ENCODE measurements at regions not wholly inside any gene's neighbourhood (a gene's known extent, or its start where the extent isn't known, plus 50 kb on each side); places are given as distances from the start of the nearest gene placed in this dataset.
A peak's percentile ranks its signal among the peaks of the same experiment; 100 is the strongest.
"Not testable (repeated sequence)": the region's sequence is repeated elsewhere in the genome, so short reads cannot be mapped to it uniquely, and the experiment has no call there.

DNA sequence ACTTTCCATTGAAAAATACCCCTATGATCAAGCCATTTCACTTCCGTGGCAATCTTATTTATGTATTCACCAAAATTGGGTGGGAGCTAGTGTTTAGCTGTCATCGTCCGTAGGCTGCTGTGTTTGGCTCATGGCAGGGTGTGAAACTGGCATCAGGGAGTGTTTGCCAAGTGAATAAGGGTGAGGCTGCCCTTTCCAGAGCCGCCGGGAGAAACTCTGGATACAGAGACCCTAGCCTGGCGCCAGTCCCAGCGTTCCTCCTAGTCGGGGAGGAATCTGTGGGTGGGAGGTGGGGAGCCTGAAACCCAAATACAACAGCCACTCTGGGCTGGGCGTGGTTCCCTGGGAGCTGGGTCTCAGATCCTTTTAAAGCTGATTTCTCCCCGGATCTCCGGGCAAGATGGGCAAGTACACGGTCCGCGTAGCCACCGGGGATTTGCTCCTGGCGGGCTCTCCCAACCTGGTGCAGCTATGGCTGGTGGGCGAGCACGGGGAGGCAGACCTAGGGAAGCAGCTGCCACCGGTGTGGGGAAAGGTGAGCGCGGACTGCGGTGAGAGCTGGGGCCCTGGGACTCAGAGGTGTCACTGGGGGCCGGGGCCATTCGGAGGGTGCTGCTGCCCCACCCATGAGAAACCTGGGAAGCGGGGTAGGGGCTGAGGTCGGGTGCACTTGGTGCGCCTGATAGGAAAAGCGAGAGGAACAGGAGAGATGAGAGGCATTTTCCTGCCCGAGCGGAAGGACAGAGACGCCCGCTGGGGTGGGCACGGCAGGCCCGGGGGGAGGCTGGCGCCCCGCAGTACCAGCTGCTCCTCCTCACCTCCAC lies 62.1 kb upstream of the TEKT1 start:
- no peak for DNase-seq (ENCODE audit: low read depth)

DNA sequence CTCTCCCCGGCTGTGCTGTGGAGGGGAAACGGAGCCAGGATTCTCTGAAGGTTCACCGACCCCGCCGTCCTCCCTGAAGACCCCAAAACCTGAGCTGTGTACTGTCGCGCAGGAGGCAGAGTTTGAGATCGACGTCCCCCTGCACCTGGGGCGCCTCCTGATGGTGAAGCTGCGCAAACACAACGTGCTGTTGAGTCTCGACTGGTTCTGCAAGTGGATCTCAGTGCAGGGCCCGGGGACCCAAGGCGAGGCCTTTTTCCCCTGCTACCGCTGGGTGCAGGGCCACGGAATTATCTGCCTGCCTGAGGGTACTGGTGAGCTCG lies 62.6 kb upstream of the TEKT1 start:
- DNase-seq (ENCODE audit: low read depth), result no peak

DNA sequence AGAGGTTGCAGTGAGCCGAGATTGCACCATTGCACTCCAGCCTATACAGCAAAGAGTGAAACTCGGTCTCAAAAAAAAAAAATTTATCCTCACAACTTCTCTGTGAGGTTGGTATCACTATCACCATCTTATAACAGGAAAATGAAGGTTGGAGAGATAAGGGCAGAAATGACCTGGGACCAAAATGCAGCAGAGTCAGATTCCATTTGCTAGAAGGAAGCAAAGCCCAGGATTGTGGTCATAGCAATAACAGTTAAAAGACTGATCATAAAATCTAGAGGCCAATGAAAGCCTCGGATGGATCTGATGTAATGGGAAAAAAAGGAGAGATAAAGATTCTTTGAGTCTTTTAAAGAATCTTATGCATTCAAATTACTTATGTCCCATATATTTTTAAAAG lies 69.6 kb upstream of the TEKT1 start:
- DNase-seq (ENCODE audit: low read depth), result no peak

DNA sequence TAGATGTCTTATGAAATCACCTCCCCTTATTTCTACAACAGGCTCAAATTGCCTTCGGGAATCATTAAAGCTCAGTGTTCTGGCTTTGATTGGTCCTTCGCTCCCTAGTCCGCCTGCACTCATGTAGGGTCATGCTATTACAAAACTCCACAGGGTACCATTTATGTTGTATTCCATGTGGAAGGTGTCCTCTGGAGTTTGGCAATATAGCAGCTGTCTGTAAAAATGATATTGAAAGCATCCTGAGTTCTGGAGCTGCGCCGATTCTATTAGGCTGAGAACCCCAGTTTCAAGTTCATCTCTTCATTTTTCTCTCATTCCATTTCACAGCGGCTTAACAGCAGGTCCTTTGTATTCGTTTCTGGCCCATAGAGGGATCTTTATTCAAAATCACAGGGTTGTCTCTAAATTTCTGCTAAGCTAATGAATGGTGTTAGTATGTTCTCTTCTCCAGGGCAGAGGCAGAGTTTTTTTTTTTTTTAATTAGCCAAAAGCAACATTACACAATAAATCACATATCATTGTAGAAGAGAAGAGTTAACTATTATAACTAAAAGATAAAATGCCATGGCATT lies 71.9 kb upstream of the TEKT1 start:
- DNase-seq (ENCODE audit: low read depth), result no peak

DNA sequence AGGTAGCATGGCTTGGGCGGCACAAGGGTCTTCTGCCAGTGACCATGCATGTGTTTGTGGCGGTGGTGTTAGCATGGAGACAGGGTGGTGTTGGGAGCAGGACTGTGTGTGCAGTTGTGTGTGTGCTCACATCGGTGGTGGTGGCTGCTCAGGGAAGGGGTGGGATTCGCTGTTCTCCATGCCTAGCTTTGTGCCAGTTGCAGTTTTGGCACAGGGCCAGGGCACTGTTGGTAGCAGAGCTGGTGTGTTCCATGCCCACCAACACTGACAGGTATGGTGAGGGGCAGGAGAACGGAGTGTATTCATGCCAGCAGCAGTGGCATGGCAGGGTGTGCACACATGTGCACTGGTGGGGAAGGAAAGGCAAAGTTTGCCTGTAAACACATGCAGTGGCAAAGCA lies 77.3 kb upstream of the TEKT1 start:
- no peak for DNase-seq (ENCODE audit: low read depth)

DNA sequence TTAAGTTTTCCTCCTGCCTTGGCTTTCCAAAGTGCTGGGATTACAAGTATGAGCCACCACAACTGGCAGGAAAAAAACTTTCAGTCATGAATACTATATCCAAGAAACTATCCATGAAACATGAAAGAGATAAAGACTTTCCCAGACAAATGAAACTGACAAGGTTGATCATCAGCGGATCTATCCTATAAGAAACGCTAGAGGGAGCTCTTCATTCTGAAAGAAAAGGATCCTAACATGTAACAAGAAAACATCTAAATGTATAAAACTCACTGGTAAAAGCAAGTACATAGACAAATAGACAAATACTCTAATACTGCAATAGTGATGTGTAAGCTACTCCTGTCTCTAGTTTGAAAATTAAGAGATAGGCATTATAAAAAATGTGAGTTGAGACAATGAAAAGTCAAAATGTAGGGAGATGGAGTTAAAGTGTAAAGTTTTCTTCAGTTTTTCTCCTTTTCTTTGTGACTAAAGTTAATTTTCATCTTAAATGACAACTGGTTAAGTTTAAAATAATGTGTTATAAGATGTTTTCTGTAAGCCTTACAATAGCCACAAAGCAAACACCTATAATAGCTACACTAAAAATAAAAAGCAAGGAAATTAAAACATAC lies 79.6 kb upstream of the TEKT1 start:
- no peak for DNase-seq (ENCODE audit: low read depth)

DNA sequence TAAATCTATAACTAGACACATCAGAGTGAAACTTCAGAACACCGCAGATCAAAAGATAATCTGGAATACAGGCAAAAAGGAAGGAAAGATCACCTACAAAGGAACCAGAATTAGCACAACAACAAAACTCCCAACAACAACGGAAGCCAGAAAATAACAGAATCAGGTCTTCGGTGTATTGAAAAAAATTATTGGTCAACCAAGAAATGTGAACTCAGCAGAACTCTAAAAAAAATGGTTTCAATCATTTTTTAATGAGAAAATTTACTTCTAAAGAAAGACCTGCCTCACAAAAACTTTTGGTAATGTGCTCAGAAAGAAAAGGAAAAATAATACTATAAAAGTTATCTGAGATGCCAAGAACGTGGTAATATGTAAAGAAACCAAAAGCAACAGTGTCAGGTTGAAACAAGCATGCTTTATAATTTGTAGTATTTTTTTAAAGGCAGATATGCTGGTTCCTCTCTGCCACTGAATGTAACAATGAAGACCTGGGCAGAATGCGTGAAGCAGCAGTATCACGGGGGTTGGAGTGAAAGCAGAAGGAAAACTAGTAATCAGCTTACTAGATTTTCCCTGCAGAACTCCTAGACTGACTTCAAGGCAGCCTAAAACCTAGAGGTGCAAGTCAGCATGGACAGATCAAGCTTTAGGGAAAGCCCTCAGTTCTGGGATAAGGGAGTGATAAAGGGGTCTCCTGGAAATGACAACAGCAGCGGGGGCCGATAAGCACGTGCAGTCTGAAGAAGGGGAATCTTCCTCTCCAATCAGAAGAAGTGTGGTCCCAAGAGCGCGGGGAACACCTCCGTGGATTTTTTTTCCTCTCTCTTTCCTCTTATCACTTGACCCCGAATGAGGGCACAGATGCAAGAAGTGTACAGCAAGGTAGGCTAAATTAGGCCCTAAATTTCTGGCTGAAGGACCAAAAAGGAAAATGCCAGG lies 80.9 kb upstream of the TEKT1 start:
- DNase-seq (ENCODE audit: low read depth), result no peak

DNA sequence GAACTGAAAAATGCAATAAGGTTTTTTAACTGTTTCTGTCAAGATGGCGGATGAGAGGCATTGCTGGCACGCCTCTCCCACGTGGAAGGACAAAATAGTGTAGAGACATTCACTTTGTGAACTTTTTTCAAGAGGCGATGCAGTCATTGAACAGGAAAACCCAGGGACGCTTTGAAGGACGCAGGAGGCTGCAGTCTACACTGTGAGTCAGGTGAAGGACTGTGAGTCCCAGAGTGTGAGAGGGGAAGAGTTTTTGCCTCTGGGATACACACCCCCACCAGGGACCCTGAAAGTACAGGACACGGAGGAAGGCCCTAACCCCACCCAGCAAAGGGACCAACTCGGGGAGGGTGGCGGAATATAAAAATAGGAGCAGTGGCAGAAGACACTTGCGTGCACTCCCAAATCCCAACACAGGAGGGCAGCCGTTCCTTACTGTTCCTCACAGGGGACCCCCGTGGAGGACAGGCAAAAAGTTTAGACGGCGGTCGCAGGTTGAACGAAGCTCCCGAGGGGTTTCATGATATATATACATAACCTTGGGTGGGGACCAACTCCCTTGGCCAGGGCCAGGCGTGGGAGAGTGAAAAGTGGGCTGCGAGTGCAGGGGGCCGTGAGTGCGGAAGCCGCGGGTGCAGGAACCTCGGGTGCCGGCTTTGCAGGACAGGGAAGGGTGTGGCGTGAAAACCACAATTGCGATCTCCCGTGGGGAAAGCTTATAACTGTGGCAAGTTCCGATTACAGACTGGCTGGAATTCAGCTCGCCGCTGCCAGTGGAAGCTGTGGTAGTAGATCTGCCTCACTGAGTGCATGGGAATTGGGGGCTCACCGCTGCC lies 82.0 kb upstream of the ALOX12 start:
- no peak for DNase-seq (ENCODE audit: low read depth)

DNA sequence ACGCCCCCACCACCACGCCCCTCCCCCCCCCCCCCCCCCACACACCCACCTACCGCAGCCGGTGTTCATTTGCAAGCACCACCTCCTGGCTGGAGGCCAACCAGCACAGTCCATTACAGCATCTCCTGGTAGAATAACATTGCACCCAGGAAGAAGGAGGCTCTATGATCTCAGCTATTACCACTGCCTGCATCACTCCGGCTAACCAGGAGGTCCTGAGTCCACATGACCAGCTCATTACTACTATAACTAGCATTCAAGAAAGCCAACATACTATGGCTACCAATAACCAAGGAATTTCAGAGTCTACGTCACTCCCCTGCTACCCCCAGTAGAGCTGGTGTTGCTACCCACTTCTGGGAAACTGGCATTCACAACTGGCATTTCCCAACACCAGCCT lies 81.1 kb upstream of the ALOX12 start:
- DNase-seq (ENCODE audit: low read depth), result no peak

DNA sequence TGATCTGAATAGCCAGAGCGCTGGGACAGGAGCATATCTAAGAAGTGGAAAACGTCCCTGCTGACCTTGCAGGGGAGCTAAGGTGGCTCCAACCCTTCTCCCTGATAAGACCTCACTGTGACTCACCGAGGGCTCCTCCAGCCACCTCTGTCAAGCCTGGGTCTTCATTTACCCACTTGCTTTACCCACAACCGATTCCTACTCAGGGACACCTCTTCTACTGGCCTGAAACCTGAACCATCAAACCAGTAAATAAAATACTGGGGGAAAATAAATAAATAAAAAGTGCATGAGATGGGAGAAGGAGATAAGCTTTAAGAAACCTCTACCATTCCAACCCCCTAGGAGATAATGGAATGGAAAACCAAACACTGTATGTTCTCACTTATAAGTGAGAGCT lies 80.2 kb upstream of the ALOX12 start:
- DNase-seq (ENCODE audit: low read depth), result no peak

DNA sequence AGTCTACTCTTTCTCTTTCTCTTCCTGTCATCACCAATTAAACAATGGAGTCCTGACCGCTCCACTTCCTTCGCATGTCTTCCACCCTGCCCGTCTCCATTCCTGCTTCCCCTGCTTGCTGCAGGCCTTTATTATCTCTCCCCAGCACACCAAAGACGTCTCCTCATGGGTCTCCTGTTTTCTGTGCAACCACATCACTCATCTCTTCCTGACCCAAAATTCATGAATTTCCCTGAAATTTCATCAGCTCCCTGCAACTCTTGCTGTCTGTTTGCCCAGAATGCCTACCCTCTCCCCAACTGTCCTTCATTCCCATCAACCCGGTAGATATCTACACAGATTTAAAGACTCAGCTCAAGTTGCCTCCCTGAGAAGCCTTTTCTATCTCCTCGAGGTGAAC lies 76.7 kb upstream of the ALOX12 start:
- no peak for DNase-seq (ENCODE audit: low read depth)

DNA sequence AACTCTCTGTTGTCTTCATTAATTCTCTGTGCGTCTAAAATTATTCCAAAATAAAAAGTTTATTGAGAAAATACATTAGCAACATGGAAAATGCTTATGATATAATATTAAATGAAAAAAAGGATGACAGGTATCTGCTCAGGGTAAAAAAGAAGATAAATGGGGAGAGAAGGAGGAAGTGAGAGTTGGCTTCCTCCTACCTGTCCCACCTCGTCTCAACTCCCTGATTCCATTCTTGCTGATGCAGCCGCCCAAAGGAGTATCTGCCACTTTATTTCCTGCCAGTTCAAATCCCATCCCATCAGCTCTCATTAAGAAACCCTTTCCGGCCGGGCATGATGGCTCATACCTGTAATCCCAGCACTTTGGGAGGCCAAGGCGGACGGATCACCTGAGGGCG lies 72.5 kb upstream of the ALOX12 start:
- DNase-seq (ENCODE audit: low read depth), result no peak

DNA sequence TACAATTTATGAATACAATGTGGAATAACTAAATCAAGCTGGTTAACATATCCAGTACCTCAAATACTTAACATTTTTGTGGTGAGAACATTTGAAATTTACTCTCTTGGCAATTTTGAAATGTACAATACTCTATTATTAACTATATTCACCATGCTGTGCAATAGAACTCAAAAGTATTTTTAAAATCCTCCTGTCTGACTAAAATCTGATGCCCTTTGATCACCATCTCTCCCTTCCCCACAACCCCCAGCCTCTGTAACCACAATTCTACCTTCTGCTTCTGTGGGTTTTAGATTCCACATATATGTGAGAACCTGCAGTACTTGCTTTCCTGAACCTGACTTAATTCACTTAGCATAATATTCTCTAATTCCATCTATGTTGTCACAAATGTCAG lies 71.6 kb upstream of the ALOX12 start:
- no peak for DNase-seq (ENCODE audit: low read depth)

DNA sequence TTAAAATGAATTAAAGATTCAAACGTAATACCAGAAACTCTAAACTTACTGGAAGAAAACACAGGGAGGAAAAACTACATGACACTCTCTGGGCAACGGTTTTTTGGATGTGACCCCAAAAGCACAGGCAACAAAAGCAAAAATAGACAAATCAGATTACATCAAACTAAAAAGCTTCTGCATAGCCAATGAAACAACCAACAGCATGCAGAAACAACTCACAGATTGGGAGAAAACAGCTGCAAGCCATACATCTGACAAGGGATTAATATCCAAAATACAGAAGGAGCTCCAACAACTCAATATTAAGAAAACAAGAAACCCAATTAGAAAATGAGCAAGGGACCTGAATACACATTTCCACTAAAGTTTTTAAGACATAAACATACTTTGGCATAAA lies 69.2 kb upstream of the ALOX12 start:
- no peak for DNase-seq (ENCODE audit: low read depth)

DNA sequence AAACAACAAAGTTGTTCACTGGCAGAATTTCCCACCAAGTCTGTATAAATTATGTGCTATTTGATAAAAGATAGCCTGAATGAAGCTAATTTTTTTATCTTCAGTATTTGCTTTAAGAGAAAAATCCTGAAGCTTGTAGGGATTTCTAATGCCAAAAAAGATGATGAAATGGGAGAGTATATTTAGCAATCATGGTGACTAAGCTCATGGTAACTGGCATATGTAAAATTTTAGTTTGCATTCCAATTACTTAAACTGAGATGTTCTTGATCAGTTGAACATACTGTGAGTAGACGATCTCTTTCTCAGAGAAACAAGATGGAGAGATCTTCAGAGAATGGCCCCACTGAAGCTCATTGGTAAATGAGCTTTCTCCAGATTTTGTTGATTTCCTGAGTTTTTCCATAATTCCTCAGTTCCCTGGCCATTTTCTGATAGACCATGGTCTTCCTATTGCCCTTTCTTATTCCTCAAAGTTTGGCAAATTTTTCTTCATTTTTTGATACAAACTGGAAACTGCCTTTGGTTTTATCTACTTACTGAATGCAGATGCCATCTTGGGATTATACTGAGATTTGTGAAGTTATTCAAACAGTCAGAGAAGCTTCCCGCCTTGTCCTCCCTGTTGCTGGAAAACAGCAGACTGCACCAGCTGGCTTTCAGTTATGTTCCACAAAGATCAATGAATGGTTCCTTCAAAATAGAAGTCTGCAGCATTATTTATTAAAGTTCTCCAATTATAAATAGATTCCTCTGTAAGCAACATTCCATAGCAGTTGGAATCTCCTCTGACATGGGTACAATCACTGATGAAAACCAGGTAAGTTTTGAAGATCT lies 68.3 kb upstream of the ALOX12 start:
- DNase-seq (ENCODE audit: low read depth), result peak; percentile 9

DNA sequence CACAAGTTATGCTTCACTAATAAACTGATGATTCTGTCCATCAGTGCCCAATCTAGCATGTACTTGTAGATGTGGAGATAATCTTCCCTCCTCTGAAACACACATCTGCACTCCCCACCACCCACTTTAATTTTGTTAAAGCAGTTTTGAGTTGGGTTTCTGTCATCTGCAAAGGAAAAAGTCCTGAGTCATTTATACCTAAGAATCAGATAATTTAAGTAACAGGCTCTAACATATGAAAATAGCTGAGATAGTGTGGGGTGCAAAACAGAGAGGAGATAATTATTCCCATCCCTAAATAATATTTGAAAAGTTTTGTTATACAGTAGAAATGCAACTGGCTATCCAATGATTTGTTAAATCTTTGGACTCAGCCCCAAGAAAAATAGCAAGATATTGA lies 67.7 kb upstream of the ALOX12 start:
- no peak for DNase-seq (ENCODE audit: low read depth)

DNA sequence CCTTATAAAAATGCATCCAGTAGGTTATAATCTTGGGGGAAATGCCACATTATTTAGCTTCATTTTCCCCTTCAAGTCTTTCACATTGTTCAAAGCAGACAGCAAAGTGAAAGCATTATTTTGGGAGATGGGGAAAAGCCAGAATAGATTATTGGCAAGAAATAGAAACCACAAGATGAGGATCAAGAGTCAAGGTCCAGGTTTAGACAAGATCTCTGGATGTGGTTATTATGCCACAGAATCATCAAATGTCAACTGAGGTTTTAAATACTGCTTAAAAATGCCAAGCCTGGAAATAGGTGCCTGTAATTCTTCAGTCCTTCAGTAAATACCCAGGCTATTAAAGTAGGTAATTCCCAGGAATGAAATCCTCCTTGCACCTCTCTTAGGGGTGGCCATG lies 65.1 kb upstream of the ALOX12 start:
- DNase-seq (ENCODE audit: low read depth), result no peak

DNA sequence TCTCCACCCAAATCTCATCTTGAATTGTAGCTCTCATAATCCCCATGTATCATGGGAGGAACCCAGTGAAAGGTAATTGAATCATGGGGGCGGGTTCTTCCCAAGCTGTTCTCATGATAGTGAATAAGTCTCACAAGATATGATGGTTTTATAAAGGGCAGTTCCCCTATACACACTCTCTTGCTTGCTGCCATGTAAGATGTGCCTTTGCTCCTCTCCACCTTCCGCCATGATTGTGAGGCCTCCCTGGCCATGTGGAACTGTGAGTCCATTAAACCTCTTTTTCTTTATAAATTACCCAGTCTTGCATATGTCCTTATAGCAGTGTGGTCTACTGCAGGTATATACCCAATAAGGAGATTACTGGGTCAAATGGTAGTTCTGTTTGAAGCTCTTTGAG lies 61.3 kb upstream of the ALOX12 start:
- not testable (repeated sequence) for DNase-seq (ENCODE audit: low read depth)

DNA sequence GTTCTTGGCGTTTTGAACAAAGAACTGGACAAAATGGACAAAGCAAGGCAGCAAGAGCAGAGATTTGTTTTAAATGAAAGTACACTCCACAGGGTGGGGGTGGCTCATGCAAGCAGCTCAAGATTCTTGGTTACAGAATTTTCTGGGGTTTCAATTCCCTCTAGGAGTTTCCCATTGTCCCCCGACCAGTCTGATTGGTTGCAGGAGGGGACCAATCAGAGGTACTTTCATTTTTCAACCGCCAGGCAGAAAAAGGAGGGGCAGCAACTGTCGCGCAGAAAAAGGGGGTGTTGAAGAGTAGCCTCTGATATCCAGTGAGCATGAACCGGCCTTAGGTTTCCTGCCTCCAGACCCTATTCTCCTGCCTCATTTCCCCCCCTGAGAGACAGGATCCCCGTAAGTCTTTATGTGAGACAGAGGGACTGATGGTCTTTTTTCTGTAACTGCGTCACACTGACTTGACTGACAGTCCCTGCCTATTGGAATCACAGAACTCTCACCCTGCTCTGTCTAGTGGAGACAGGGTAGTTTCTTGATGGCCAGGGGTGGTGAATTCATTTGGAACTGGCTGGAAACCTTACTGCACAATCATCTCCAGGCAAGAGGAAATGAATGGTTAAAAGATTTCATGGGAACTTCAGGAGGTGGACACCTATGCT lies 59.4 kb upstream of the ALOX12 start:
- no peak for DNase-seq (ENCODE audit: low read depth)

DNA sequence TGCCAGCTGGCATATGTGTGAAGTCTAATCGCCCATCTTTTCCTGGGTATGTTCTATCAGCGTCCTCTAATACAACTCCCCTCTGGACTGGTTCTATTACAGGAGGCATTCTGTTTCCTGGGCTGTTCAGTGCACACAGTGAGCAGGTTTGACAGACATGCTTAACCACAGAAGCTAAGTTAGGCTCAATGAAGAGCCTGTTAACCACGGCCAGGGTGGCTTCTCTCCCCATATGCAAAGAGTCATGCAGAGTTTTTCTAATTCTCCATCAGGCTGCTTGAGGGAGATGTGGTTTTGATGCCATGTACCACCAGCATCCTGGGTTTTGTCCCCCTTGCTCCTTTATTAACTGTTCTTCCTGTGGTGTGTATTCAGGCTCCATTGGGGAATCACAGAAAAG lies 57.2 kb upstream of the ALOX12 start:
- DNase-seq (ENCODE audit: low read depth), result no peak
